ENCODE measurements at regions not wholly inside any gene's neighbourhood (a gene's known extent, or its start where the extent isn't known, plus 50 kb on each side); places are given as distances from the start of the nearest gene placed in this dataset.

- H3K27me3 ChIP-seq (ENCODE audit: insufficient read depth, low read length): no peaks in the 10 kb centered on the region
- no peak overlapping the region for H2AFZ ChIP-seq (ENCODE audit: low read length)
- H3K4me2 ChIP-seq (ENCODE audit: low read length): no peak overlapping the region
- H3K4me3 ChIP-seq (ENCODE audit: low read depth, low read length, poor library complexity, severe bottlenecking): no peak overlapping the region
- no peak overlapping the region for H3K27ac ChIP-seq (ENCODE audit: low read depth, low read length, poor library complexity, severe bottlenecking)
- H3F3A ChIP-seq (ENCODE audit: insufficient read depth, low read length): no peaks in the 10 kb centered on the region
- peaks cover 12% of the 10 kb centered on the region for H3K4me1 ChIP-seq (ENCODE audit: insufficient read depth, low read length, severe bottlenecking)
- H3K9me3 ChIP-seq (ENCODE audit: low read length): no peaks in the 10 kb centered on the region
- H3K9ac ChIP-seq (ENCODE audit: low read length): no peak overlapping the region
- no peaks in the 10 kb centered on the region for H3K79me2 ChIP-seq (ENCODE audit: insufficient read depth, low read length)
- no peaks in the 10 kb centered on the region for H4K20me1 ChIP-seq (ENCODE audit: insufficient read depth, low read length)
- no peaks in the 10 kb centered on the region for H3K36me3 ChIP-seq (ENCODE audit: insufficient read depth, low read length)
- TF ChIP-seq CTCF (IDR thresholded peaks at IDR 0.05; ENCODE audit: low read length) (no peak), EZH2 (IDR thresholded peaks at IDR 0.05; ENCODE audit: borderline replicate concordance, low read length) (no peak)
- H3K9me2 ChIP-seq (ENCODE audit: low read depth, low read length): no peaks in the 10 kb centered on the region
Observed at GRCh38 chr13:24614306-24615080, 65.7 kb upstream of the ATP12A start.

GRCh38 chr13:24615114-24615513 lies 65.1 kb upstream of the ATP12A start:
- Histone ChIP-seq H3K9me3 (ENCODE audit: low read length) (no peaks in the 10 kb centered on the region), H3K27me3 (ENCODE audit: insufficient read depth, low read length) (no peaks in the 10 kb centered on the region), H2AFZ (ENCODE audit: low read length) (no peak overlapping the region), H4K20me1 (ENCODE audit: insufficient read depth, low read length) (no peaks in the 10 kb centered on the region), H3F3A (ENCODE audit: insufficient read depth, low read length) (no peaks in the 10 kb centered on the region), H3K27ac (ENCODE audit: low read depth, low read length, poor library complexity, severe bottlenecking) (no peak overlapping the region), H3K9ac (ENCODE audit: low read length) (no peak overlapping the region), H3K4me3 (ENCODE audit: low read depth, low read length, poor library complexity, severe bottlenecking) (no peak overlapping the region), H3K9me2 (ENCODE audit: low read depth, low read length) (no peaks in the 10 kb centered on the region), H3K4me2 (ENCODE audit: low read length) (no peak overlapping the region), H3K79me2 (ENCODE audit: insufficient read depth, low read length) (no peaks in the 10 kb centered on the region), H3K36me3 (ENCODE audit: insufficient read depth, low read length) (no peaks in the 10 kb centered on the region), H3K4me1 (ENCODE audit: insufficient read depth, low read length, severe bottlenecking) (peaks cover 12% of the 10 kb centered on the region)
- TF ChIP-seq EZH2 (IDR thresholded peaks at IDR 0.05; ENCODE audit: borderline replicate concordance, low read length) (no peak), CTCF (IDR thresholded peaks at IDR 0.05; ENCODE audit: low read length) (no peak)

GRCh38 chr13:24615911-24616472 lies 64.2 kb upstream of the ATP12A start:
- no peaks in the 10 kb centered on the region for H3F3A ChIP-seq (ENCODE audit: insufficient read depth, low read length)
- no peak overlapping the region for H3K4me3 ChIP-seq (ENCODE audit: low read depth, low read length, poor library complexity, severe bottlenecking)
- TF ChIP-seq CTCF (IDR thresholded peaks at IDR 0.05; ENCODE audit: low read length) (no peak), EZH2 (IDR thresholded peaks at IDR 0.05; ENCODE audit: borderline replicate concordance, low read length) (no peak)
- H3K27ac ChIP-seq (ENCODE audit: low read depth, low read length, poor library complexity, severe bottlenecking): no peak overlapping the region
- H3K79me2 ChIP-seq (ENCODE audit: insufficient read depth, low read length): no peaks in the 10 kb centered on the region
- no peaks in the 10 kb centered on the region for H3K9me3 ChIP-seq (ENCODE audit: low read length)
- peaks cover 12% of the 10 kb centered on the region for H3K4me1 ChIP-seq (ENCODE audit: insufficient read depth, low read length, severe bottlenecking)
- H3K9me2 ChIP-seq (ENCODE audit: low read depth, low read length): no peaks in the 10 kb centered on the region
- no peaks in the 10 kb centered on the region for H3K36me3 ChIP-seq (ENCODE audit: insufficient read depth, low read length)
- no peak overlapping the region for H3K9ac ChIP-seq (ENCODE audit: low read length)
- no peak overlapping the region for H2AFZ ChIP-seq (ENCODE audit: low read length)
- no peak overlapping the region for H3K4me2 ChIP-seq (ENCODE audit: low read length)
- no peaks in the 10 kb centered on the region for H3K27me3 ChIP-seq (ENCODE audit: insufficient read depth, low read length)
- no peaks in the 10 kb centered on the region for H4K20me1 ChIP-seq (ENCODE audit: insufficient read depth, low read length)
